KMS-11 (cell line): ENCODE measurements at regions not wholly inside any gene's neighbourhood (a gene's known extent, or its start where the extent isn't known, plus 50 kb on each side); places are given as distances from the start of the nearest gene placed in this dataset.

ENCODE experiments used
- H2AFZ ChIP-seq: fragments of 200-600 bp; sonication (generic); 2 replicates; pipeline ENCODE4 v1.6.1; 2016; ENCODE audit warnings: antibody characterized with exemption, mixed run types, low read depth
- H3K27ac ChIP-seq: fragments of 200-600 bp; sonication (generic); 2 replicates; pipeline ENCODE4 v1.6.1; 2016; ENCODE audit warnings: mild to moderate bottlenecking, mixed run types
- H3K27me3 ChIP-seq: fragments of 200-600 bp; sonication (generic); 2 replicates; pipeline ENCODE4 v1.6.1; 2017; ENCODE audit warnings: mild to moderate bottlenecking, low read depth, mixed run types, moderate library complexity; ENCODE audit not compliant: insufficient read depth
- H3K36me3 ChIP-seq: fragments of 200-600 bp; sonication (generic); 2 replicates; pipeline ENCODE4 v1.6.1; 2017; ENCODE audit warnings: mild to moderate bottlenecking, mixed run types; ENCODE audit not compliant: insufficient read depth
- H3K4me1 ChIP-seq: fragments of 200-600 bp; sonication (generic); 2 replicates; pipeline ENCODE4 v1.6.1; 2016; ENCODE audit warnings: mild to moderate bottlenecking, low read depth, mixed run types; ENCODE audit not compliant: poor library complexity, severe bottlenecking
- H3K4me2 ChIP-seq: fragments of 200-600 bp; sonication (generic); 2 replicates; pipeline ENCODE4 v1.7.0; 2016; ENCODE audit warnings: mild to moderate bottlenecking, mixed run types
- H3K4me3 ChIP-seq: fragments of 200-600 bp; sonication (generic); IDR thresholded peaks from 2 replicates; pipeline ENCODE4 v1.6.1; 2017; ENCODE audit warnings: low read depth, low read length, mixed read lengths; ENCODE audit not compliant: insufficient read depth
- H3K79me2 ChIP-seq: fragments of 200-600 bp; sonication (generic); 2 replicates; pipeline ENCODE4 v1.6.1; 2016; ENCODE audit warnings: low read depth, mixed run types; ENCODE audit not compliant: insufficient read depth
- H3K9ac ChIP-seq: fragments of 200-600 bp; sonication (generic); 2 replicates; pipeline ENCODE4 v1.6.1; 2016; ENCODE audit warnings: mild to moderate bottlenecking, mixed run types
- H4K20me1 ChIP-seq: fragments of 200-600 bp; sonication (generic); 2 replicates; pipeline ENCODE4 v1.6.1; 2016; ENCODE audit warnings: mild to moderate bottlenecking, mixed run types; ENCODE audit not compliant: insufficient read depth
- TF ChIP-seq, protein P1 (sequence below): fragments of 200-600 bp; sonication (generic); conservative IDR thresholded peaks from 2 replicates; pipeline ENCODE4 v1.6.1; 2017; ENCODE audit warnings: low read depth, mild to moderate bottlenecking, antibody characterized with exemption, low read length, moderate library complexity, mixed read lengths

DNA sequence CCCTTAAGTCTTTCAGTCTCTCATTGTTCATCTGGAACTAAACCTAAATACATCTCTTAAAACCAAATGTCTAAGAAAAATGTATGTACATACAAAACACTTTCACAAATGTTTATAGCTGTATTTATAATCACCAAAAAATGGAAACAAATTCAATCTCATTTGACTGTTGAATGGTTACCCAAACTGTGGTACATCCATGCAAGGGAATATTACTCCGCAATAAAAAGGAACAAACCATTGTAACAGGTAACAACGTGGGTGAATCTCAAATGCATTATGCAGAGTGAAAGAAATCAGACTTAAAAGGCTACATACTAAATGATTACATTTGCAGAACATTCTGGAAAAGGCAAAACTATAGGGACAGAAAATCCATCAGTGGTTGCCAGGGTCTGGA lies 425.2 kb downstream of the COG6 start:
- no peak overlapping the region for H3K4me2 ChIP-seq
- no peak overlapping the region for H2AFZ ChIP-seq
- no peaks in the 10 kb centered on the region for H4K20me1 ChIP-seq
- no peaks in the 10 kb centered on the region for H3K27me3 ChIP-seq
- TF ChIP-seq, protein P1, sequence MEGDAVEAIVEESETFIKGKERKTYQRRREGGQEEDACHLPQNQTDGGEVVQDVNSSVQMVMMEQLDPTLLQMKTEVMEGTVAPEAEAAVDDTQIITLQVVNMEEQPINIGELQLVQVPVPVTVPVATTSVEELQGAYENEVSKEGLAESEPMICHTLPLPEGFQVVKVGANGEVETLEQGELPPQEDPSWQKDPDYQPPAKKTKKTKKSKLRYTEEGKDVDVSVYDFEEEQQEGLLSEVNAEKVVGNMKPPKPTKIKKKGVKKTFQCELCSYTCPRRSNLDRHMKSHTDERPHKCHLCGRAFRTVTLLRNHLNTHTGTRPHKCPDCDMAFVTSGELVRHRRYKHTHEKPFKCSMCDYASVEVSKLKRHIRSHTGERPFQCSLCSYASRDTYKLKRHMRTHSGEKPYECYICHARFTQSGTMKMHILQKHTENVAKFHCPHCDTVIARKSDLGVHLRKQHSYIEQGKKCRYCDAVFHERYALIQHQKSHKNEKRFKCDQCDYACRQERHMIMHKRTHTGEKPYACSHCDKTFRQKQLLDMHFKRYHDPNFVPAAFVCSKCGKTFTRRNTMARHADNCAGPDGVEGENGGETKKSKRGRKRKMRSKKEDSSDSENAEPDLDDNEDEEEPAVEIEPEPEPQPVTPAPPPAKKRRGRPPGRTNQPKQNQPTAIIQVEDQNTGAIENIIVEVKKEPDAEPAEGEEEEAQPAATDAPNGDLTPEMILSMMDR = no peak
- no peaks in the 10 kb centered on the region for H3K4me1 ChIP-seq
- H3K4me3 ChIP-seq = no peak overlapping the region
- no peaks in the 10 kb centered on the region for H3K36me3 ChIP-seq
- H3K79me2 ChIP-seq = no peaks in the 10 kb centered on the region
- no peak overlapping the region for H3K9ac ChIP-seq
- H3K27ac ChIP-seq = no peak overlapping the region

DNA sequence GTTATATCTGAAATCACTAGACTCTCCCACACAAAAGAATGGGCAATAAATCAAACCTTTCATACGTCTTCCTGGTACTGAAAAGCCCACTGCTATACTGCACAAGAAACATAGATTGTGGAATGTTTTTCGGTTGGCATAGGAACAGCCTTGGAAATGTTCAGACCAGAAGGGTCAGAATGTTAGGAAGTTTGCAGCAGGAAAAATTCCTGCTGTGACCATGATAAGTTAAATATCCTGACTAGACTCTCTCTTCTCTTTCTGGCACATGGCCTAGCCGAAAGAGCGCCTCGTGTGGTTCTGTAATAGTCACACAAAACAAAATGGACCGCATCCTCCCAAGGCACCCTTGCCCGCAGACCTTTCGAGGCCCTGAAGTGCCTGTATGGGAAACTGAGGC lies 427.2 kb downstream of the COG6 start:
- Histone ChIP-seq H3K79me2 (no peaks in the 10 kb centered on the region), H3K36me3 (no peaks in the 10 kb centered on the region), H3K27me3 (no peaks in the 10 kb centered on the region), H3K4me3 (no peak overlapping the region), H3K27ac (no peak overlapping the region), H3K4me1 (no peaks in the 10 kb centered on the region), H3K9ac (no peak overlapping the region), H4K20me1 (no peaks in the 10 kb centered on the region), H2AFZ (no peak overlapping the region), H3K4me2 (no peak overlapping the region)
- TF ChIP-seq, protein P1 = no peak

DNA sequence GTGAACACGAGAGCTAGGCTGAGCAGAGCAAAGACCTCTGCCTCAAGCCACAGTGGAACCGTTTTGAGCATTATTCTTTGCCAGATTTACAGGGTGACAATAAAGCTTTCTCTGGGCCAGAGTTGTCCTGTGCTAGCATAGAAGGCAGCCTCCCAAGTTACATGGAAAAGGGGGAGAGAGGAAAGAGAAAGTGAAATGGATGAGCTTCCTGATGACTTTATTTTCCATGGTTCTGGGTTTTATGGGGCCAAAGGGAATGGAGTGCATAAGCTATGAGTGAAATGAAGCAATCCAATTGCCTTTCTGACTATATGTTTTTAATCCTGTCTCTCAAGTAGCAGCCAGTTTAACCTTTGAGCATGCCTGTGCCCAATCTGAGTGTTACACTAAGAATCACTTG lies 428.4 kb downstream of the COG6 start:
- H3K79me2 ChIP-seq = no peaks in the 10 kb centered on the region
- H2AFZ ChIP-seq = no peak overlapping the region
- no peak overlapping the region for H3K9ac ChIP-seq
- H4K20me1 ChIP-seq = no peaks in the 10 kb centered on the region
- H3K4me2 ChIP-seq = no peak overlapping the region
- TF ChIP-seq, protein P1 = no peak
- no peak overlapping the region for H3K27ac ChIP-seq
- H3K27me3 ChIP-seq = no peaks in the 10 kb centered on the region
- no peak overlapping the region for H3K4me3 ChIP-seq
- no peaks in the 10 kb centered on the region for H3K36me3 ChIP-seq
- H3K4me1 ChIP-seq = no peaks in the 10 kb centered on the region

DNA sequence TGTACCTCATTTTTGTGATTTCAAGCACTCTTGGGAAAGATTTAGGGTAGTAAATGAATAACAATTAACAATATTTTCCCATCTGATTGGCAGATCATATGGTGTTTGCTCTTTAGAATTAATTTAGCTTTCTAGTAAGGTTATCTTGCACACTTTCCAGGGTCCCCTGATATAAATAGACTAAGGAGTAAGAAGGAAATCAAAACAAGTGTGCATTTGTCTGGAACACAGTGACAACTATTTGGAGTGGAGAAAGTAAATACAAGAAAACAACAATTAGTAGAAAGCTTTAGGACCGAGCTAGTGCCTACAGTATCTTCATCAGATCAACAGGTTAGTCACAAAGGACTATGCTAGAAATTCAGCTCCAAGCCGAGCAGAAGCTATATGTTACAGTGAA lies 429.5 kb downstream of the COG6 start:
- H4K20me1 ChIP-seq = no peaks in the 10 kb centered on the region
- no peaks in the 10 kb centered on the region for H3K36me3 ChIP-seq
- H3K27me3 ChIP-seq = no peaks in the 10 kb centered on the region
- H3K4me3 ChIP-seq = no peak overlapping the region
- H3K27ac ChIP-seq = no peak overlapping the region
- H2AFZ ChIP-seq = no peak overlapping the region
- no peak overlapping the region for H3K4me2 ChIP-seq
- TF ChIP-seq, protein P1 = no peak
- no peaks in the 10 kb centered on the region for H3K4me1 ChIP-seq
- no peaks in the 10 kb centered on the region for H3K79me2 ChIP-seq
- no peak overlapping the region for H3K9ac ChIP-seq
